HepG2 (cell line): ENCODE measurements at regions not wholly inside any gene's neighbourhood (a gene's known extent, or its start where the extent isn't known, plus 50 kb on each side); places are given as distances from the start of the nearest gene placed in this dataset.

Experiments
- AGO2 ChIP-seq: fragments of 200-400 bp; formaldehyde crosslinking; optimal IDR thresholded peaks from 2 replicates; pipeline ENCODE3; 2017; ENCODE audit warnings: mild to moderate bottlenecking, low read depth, low read length, moderate library complexity
- ELF1 ChIP-seq: sonication (generic); formaldehyde crosslinking; IDR thresholded peaks from 2 replicates; pipeline ENCODE4 v1.4.0; 2020; ENCODE audit warnings: missing genetic modification reagents
- EZH2 ChIP-seq: conservative IDR thresholded peaks from 2 replicates; pipeline ENCODE4 v1.6.1; 2012; ENCODE audit warnings: mild to moderate bottlenecking, low read depth, low read length, moderate library complexity
- IRF2 ChIP-seq: IDR thresholded peaks from 2 replicates; pipeline ENCODE4 v1.6.1; 2018; ENCODE audit warnings: missing genetic modification reagents, missing compliant biosample characterization
- JUND ChIP-seq: sonication (generic); formaldehyde crosslinking; IDR thresholded peaks from 2 replicates; pipeline ENCODE4 v1.8.0; 2022; ENCODE audit warnings: mild to moderate bottlenecking, missing genetic modification reagents
- MAFK ChIP-seq, 2 experiments: IDR thresholded peaks in 1 of 2; conservative IDR thresholded peaks in 1 of 2; 2 replicates each; pipeline ENCODE4 v1.6.1; 2011; ENCODE audit warnings: improper control_type of control experiment in 2 of 2, low read length in 2 of 2
- MYNN ChIP-seq: sonication (generic); formaldehyde crosslinking; IDR thresholded peaks from 2 replicates; pipeline ENCODE4 v1.4.0; 2020; ENCODE audit warnings: mild to moderate bottlenecking, low read depth, missing genetic modification reagents
- REST ChIP-seq, 2 experiments: IDR thresholded peaks; 2 replicates each; pipeline ENCODE4 v1.6.1; 2011 to 2012; ENCODE audit warnings: low read length in 2 of 2, borderline replicate concordance in 1 of 2, low read depth in 1 of 2, mild to moderate bottlenecking in 1 of 2, moderate library complexity in 1 of 2
- SAFB2 ChIP-seq: sonication (generic); formaldehyde crosslinking; IDR thresholded peaks from 2 replicates; pipeline ENCODE4 v1.5.1; 2020; ENCODE audit warnings: missing genetic modification reagents, low read depth, mild to moderate bottlenecking, borderline replicate concordance
- TCF7L2 ChIP-seq: IDR thresholded peaks from 2 replicates; pipeline ENCODE4 v1.6.1; 2011; ENCODE audit warnings: mild to moderate bottlenecking, low read depth, low read length, moderate library complexity
- USF2 ChIP-seq, 2 experiments: sonication (generic) in 1 of 2; formaldehyde crosslinking in 1 of 2; IDR thresholded peaks; 2 replicates each; pipeline versions ENCODE4 v1.5.1 to v1.6.1; 2011 to 2020; ENCODE audit warnings: borderline replicate concordance in 1 of 2, low read depth in 1 of 2, low read length in 1 of 2, mild to moderate bottlenecking in 1 of 2, missing genetic modification reagents in 1 of 2, moderate library complexity in 1 of 2
- ZNF263 ChIP-seq: sonication (generic); formaldehyde crosslinking; IDR thresholded peaks from 2 replicates; pipeline ENCODE4 v1.4.0; 2020; ENCODE audit warnings: missing genetic modification reagents
- ZNF431 ChIP-seq: sonication (generic); formaldehyde crosslinking; IDR thresholded peaks from 2 replicates; pipeline ENCODE4 v1.9.0; 2022; ENCODE audit warnings: missing genetic modification reagents, low read depth, mild to moderate bottlenecking, borderline replicate concordance
- TF ChIP-seq, protein P1 (sequence below): sonication (generic); formaldehyde crosslinking; IDR thresholded peaks from 2 replicates; pipeline ENCODE4 v1.5.0; 2020; ENCODE audit warnings: mild to moderate bottlenecking, missing genetic modification reagents, moderate library complexity

DNA sequence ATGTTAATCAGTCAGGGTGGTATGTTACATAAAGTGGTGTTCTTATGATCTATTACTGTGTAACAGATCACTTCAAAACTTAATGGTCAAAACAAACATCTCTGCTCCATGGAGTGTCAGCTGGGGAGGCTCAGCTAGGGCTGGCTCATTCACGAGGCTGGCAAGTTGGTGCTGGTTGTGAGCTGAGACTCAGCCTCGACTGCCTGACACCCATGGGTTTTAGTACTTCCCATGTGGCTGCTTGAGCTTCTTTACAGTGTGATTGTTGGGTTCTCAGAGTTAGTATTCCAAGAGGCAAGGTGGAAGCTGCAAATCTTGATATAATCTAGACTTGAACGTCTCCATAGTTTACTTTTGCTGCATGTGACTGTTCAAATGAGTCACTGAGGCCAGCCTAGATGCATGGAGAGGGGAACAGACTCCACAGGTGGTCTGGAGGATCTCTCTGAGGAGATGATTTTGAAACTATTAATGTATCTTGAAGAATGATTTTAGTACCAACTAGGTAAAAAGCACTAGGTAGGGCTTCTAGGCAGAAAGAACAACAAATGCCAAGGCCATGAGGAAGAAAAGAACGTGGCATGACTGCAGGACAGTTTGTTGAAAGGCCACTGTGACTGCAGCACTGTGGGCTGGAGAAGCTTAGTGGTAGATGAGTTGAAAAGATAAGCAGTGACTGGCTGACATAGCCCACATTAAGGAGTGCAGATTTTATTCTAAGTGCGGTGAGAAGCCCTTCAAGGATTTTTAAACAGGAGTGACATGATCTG lies 281.1 kb upstream of the PROK2 start:
- no peak for TF ChIP-seq AGO2
- TF ChIP-seq TCF7L2: no peak
- TF ChIP-seq ELF1 (CRISPR knock-in tag): no peak
- no peak for TF ChIP-seq MAFK (conservative IDR thresholded peaks at IDR 0.05 in 1 of 2, IDR thresholded peaks at IDR 0.05 in 1 of 2; ENCODE audit: low read length in 2 of 2)
- TF ChIP-seq IRF2 (CRISPR knock-in tag): no peak
- no peak for TF ChIP-seq EZH2
- TF ChIP-seq, protein P1, sequence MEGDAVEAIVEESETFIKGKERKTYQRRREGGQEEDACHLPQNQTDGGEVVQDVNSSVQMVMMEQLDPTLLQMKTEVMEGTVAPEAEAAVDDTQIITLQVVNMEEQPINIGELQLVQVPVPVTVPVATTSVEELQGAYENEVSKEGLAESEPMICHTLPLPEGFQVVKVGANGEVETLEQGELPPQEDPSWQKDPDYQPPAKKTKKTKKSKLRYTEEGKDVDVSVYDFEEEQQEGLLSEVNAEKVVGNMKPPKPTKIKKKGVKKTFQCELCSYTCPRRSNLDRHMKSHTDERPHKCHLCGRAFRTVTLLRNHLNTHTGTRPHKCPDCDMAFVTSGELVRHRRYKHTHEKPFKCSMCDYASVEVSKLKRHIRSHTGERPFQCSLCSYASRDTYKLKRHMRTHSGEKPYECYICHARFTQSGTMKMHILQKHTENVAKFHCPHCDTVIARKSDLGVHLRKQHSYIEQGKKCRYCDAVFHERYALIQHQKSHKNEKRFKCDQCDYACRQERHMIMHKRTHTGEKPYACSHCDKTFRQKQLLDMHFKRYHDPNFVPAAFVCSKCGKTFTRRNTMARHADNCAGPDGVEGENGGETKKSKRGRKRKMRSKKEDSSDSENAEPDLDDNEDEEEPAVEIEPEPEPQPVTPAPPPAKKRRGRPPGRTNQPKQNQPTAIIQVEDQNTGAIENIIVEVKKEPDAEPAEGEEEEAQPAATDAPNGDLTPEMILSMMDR: no peak
- TF ChIP-seq USF2 (IDR thresholded peaks at IDR 0.05; ENCODE audit: low read depth, low read length): no peak
- no peak for TF ChIP-seq USF2 (CRISPR knock-in tag; IDR thresholded peaks at IDR 0.05; ENCODE audit: borderline replicate concordance)
- TF ChIP-seq SAFB2 (CRISPR knock-in tag): no peak
- no peak for TF ChIP-seq REST (IDR thresholded peaks at IDR 0.05; ENCODE audit: borderline replicate concordance in 1 of 2, low read depth in 1 of 2, low read length in 2 of 2)
- TF ChIP-seq JUND (CRISPR knock-in tag): no peak
- no peak for TF ChIP-seq ZNF431 (CRISPR knock-in tag)
- no peak for TF ChIP-seq ZNF263 (CRISPR knock-in tag)
- TF ChIP-seq MYNN (CRISPR knock-in tag): no peak
